SK-N-SH (cell line): ENCODE measurements at regions not wholly inside any gene's neighbourhood (a gene's known extent, or its start where the extent isn't known, plus 50 kb on each side); places are given as distances from the start of the nearest gene placed in this dataset.
A peak's percentile ranks its signal among the peaks of the same experiment; 100 is the strongest.

ENCODE experiments used
- CTCF ChIA-PET: fragments of 300-600, 350-600 bp; formaldehyde crosslinking; extraction: SDS; loops from one replicate; lab custom pipeline; 2021; lab: Yijun Ruan, JAX
- POLR2A ChIA-PET: fragments of 350-600 bp; sonication (Branson Sonifier 250); formaldehyde crosslinking; extraction: SDS; loops from one replicate; lab custom pipeline; 2020; ENCODE audit warnings: antibody characterized with exemption, inconsistent platforms; lab: Yijun Ruan, JAX
- DNase-seq: peaks from one replicate; pipeline ENCODE4 v3.0.0; 2012
- H2AFZ ChIP-seq: fragments of 200-600 bp; sonication (generic); 2 replicates; pipeline ENCODE4 v1.8.1; 2016; ENCODE audit warnings: antibody characterized with exemption, mild to moderate bottlenecking, low read depth
- H3F3A ChIP-seq: fragments of 200-600 bp; sonication (generic); replicated peaks from 2 replicates; pipeline ENCODE3; 2016; ENCODE audit warnings: antibody characterized with exemption, mild to moderate bottlenecking; ENCODE audit not compliant: insufficient read depth
- H3K27ac ChIP-seq, 2 experiments: fragments of 200-500 bp in 1 of 2; fragments of 200-600 bp in 1 of 2; sonication (Bioruptor generic) in 1 of 2; sonication (generic), shearing (Covaris generic) in 1 of 2; 2 replicates each; pipeline versions ENCODE4 v1.5.1 to v1.6.1; 2014 to 2016; ENCODE audit warnings: low read depth in 2 of 2, inconsistent platforms in 1 of 2, low read length in 1 of 2, mild to moderate bottlenecking in 1 of 2, mixed read lengths in 1 of 2
- H3K27me3 ChIP-seq: fragments of 200-600 bp; sonication (generic), shearing (Covaris generic); 2 replicates; pipeline ENCODE4 v1.6.1; 2016; ENCODE audit warnings: mixed run types; ENCODE audit not compliant: insufficient read depth
- H3K36me3 ChIP-seq, 2 experiments: fragments of 200-500 bp in 1 of 2; fragments of 200-600 bp in 1 of 2; sonication (Bioruptor generic) in 1 of 2; sonication (generic) in 1 of 2; replicated peaks in 1 of 2; 2 replicates each; pipeline versions ENCODE3 to v1.5.1; 2014 to 2016; ENCODE audit warnings: low read length in 1 of 2, mild to moderate bottlenecking in 1 of 2; ENCODE audit not compliant: insufficient read depth in 2 of 2, control insufficient read depth in 1 of 2
- H3K4me1 ChIP-seq, 2 experiments: fragments of 200-500 bp in 1 of 2; fragments of 200-600 bp in 1 of 2; sonication (Bioruptor generic) in 1 of 2; sonication (generic), shearing (Covaris generic) in 1 of 2; 2 replicates each; pipeline versions ENCODE4 v1.5.1 to v1.6.1; 2014 to 2016; ENCODE audit warnings: low read depth in 1 of 2, low read length in 1 of 2, mixed run types in 1 of 2; ENCODE audit not compliant: insufficient read depth in 2 of 2, control insufficient read depth in 1 of 2
- H3K4me2 ChIP-seq: fragments of 200-600 bp; sonication (generic), shearing (Covaris generic); 2 replicates; pipeline ENCODE4 v1.6.1; 2017; ENCODE audit warnings: mixed run types
- H3K4me3 ChIP-seq, 2 experiments: fragments of 200-500 bp in 1 of 2; fragments of 200-600 bp in 1 of 2; sonication (Bioruptor generic) in 1 of 2; sonication (generic), shearing (Covaris generic) in 1 of 2; 2 replicates each; pipeline versions ENCODE4 v1.5.1 to v1.8.1; 2014 to 2016; ENCODE audit warnings: low read depth in 2 of 2, inconsistent platforms in 1 of 2, low read length in 1 of 2, mild to moderate bottlenecking in 1 of 2, mixed read lengths in 1 of 2, moderate library complexity in 1 of 2
- H3K79me2 ChIP-seq: fragments of 200-600 bp; sonication (generic); 2 replicates; pipeline ENCODE4 v1.8.1; 2017; ENCODE audit warnings: mild to moderate bottlenecking; ENCODE audit not compliant: insufficient read depth
- H3K9ac ChIP-seq: fragments of 200-600 bp; sonication (generic); 2 replicates; pipeline ENCODE4 v1.6.1; 2017; ENCODE audit warnings: mixed run types
- H3K9me2 ChIP-seq: fragments of 200-600 bp; sonication (generic); 2 replicates; pipeline ENCODE4 v1.6.1; 2017; ENCODE audit warnings: mixed run types
- H3K9me3 ChIP-seq: fragments of 200-600 bp; sonication (generic); 2 replicates; pipeline ENCODE4 v1.6.1; 2017; ENCODE audit warnings: mixed run types, mild to moderate bottlenecking, moderate library complexity
- H4K20me1 ChIP-seq: fragments of 200-600 bp; sonication (generic); 2 replicates; pipeline ENCODE4 v1.6.1; 2017; ENCODE audit warnings: mild to moderate bottlenecking, mixed run types; ENCODE audit not compliant: insufficient read depth
- CHD2 ChIP-seq: fragments of 150-350 bp; IDR thresholded peaks from 2 replicates; pipeline ENCODE4 v1.6.1; 2018; ENCODE audit warnings: low read length; ENCODE audit not compliant: partially characterized antibody
- CTCF ChIP-seq: fragments of 200-600 bp; sonication (generic); IDR thresholded peaks from 2 replicates; pipeline ENCODE4 v1.6.1; 2017; ENCODE audit warnings: antibody characterized with exemption, mild to moderate bottlenecking, moderate library complexity
- FOSL2 ChIP-seq: IDR thresholded peaks from 2 replicates; pipeline ENCODE4 v1.4.0; 2012; ENCODE audit warnings: low read depth, mild to moderate bottlenecking, moderate library complexity, borderline replicate concordance
- GABPA ChIP-seq: IDR thresholded peaks from 2 replicates; pipeline ENCODE4 v1.4.0; 2012; ENCODE audit warnings: low read depth, mild to moderate bottlenecking
- GATA2 ChIP-seq: sonication (generic); formaldehyde crosslinking; IDR thresholded peaks from 2 replicates; pipeline ENCODE4 v1.5.0; 2020; ENCODE audit warnings: mild to moderate bottlenecking, missing genetic modification reagents
- NRF1 ChIP-seq: IDR thresholded peaks from 2 replicates; pipeline ENCODE4 v1.6.1; 2012; ENCODE audit warnings: low read depth, mild to moderate bottlenecking, low read length
- RAD21 ChIP-seq: IDR thresholded peaks from 2 replicates; pipeline ENCODE4 v1.6.1; 2012; ENCODE audit warnings: mild to moderate bottlenecking, low read length
- RFX5 ChIP-seq: IDR thresholded peaks from 2 replicates; pipeline ENCODE4 v1.6.1; 2012; ENCODE audit warnings: mild to moderate bottlenecking, improper control_type of control experiment, low read length
- TAF1 ChIP-seq: IDR thresholded peaks from 2 replicates; pipeline ENCODE4 v1.6.1; 2012; ENCODE audit warnings: low read depth, mild to moderate bottlenecking, low read length, moderate library complexity, borderline replicate concordance
- TEAD4 ChIP-seq: IDR thresholded peaks from 2 replicates; pipeline ENCODE4 v1.4.0; 2012; ENCODE audit warnings: mild to moderate bottlenecking, borderline replicate concordance; ENCODE audit not compliant: insufficient read depth
- YY1 ChIP-seq: IDR thresholded peaks from 2 replicates; pipeline ENCODE4 v1.4.0; 2012; ENCODE audit warnings: low read depth, mild to moderate bottlenecking
- WGBS: methylation state at CpG from one replicate; pipeline ENCODE4 v1.1.6; 2017; ENCODE audit warnings: low lambda C conversion rate; 5-methylcytosine and 5-hydroxymethylcytosine counted together
- TF ChIP-seq, protein P1 (sequence below): IDR thresholded peaks from 2 replicates; pipeline ENCODE4 v1.4.0; 2012; ENCODE audit warnings: low read depth, borderline replicate concordance
- TF ChIP-seq, protein P2 (sequence below): fragments of 150-350 bp; IDR thresholded peaks from 2 replicates; pipeline ENCODE4 v1.6.1; 2016; ENCODE audit warnings: mild to moderate bottlenecking, low read depth, low read length

GRCh38 chr6:25175196-25175595, 104.0 kb upstream of the CARMIL1 start (continued):
- TF ChIP-seq, protein P1, sequence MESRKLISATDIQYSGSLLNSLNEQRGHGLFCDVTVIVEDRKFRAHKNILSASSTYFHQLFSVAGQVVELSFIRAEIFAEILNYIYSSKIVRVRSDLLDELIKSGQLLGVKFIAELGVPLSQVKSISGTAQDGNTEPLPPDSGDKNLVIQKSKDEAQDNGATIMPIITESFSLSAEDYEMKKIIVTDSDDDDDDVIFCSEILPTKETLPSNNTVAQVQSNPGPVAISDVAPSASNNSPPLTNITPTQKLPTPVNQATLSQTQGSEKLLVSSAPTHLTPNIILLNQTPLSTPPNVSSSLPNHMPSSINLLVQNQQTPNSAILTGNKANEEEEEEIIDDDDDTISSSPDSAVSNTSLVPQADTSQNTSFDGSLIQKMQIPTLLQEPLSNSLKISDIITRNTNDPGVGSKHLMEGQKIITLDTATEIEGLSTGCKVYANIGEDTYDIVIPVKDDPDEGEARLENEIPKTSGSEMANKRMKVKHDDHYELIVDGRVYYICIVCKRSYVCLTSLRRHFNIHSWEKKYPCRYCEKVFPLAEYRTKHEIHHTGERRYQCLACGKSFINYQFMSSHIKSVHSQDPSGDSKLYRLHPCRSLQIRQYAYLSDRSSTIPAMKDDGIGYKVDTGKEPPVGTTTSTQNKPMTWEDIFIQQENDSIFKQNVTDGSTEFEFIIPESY = no peak
- TF ChIP-seq FOSL2 (no peak), TAF1 (no peak), GATA2 (CRISPR knock-in tag) (no peak), TEAD4 (no peak), GABPA (no peak)
- TF ChIP-seq, protein P2, sequence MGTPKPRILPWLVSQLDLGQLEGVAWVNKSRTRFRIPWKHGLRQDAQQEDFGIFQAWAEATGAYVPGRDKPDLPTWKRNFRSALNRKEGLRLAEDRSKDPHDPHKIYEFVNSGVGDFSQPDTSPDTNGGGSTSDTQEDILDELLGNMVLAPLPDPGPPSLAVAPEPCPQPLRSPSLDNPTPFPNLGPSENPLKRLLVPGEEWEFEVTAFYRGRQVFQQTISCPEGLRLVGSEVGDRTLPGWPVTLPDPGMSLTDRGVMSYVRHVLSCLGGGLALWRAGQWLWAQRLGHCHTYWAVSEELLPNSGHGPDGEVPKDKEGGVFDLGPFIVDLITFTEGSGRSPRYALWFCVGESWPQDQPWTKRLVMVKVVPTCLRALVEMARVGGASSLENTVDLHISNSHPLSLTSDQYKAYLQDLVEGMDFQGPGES = no peak

DNA sequence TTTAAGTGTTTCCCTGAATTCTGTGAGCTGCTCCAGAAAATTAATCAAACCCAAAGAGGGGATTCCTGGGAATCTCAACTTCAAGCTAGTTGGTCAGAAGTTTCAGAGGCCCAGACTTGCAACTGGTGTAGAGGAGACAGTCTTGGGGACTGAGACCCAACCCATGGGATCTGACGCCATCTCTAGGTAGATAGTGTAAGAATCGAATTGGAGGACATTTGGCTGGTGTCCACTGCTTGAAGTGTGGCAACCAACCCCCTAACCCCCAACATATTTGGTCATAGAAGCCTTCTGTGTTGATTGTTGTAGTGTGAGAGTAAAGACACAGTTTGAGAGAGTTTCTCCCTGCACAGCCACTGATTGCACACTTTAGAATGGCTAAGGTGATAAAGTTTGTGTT, 103.5 kb upstream of the CARMIL1 start:
- Histone ChIP-seq H3K4me2 (no peak overlapping the region), H3K27ac (peak overlapping the region; percentile 68 to 96; a peak in 3 of 4 replicates)

GRCh38 chr6:25176466-25176865, 102.7 kb upstream of the CARMIL1 start:
- Histone ChIP-seq H3K9me3 (no peaks in the 10 kb centered on the region), H3K4me2 (no peak overlapping the region), H3K9ac (no peak overlapping the region), H3K27me3 (no peaks in the 10 kb centered on the region), H3F3A (peaks cover 31% of the 10 kb centered on the region), H2AFZ (0 out of 2 replicates have a peak overlapping the region, but pooled peaks have one; percentile 2), H3K27ac (peak overlapping the region in 1 of 2 experiments; percentile 68; a peak in 1 of 4 replicates), H4K20me1 (no peaks in the 10 kb centered on the region), H3K4me1 (peaks cover 4 to 28% of the 10 kb centered on the region in 2 experiments), H3K36me3 (no peaks in the 10 kb centered on the region), H3K9me2 (no peaks in the 10 kb centered on the region), H3K4me3 (no peak overlapping the region), H3K79me2 (no peaks in the 10 kb centered on the region)
- ChIA-PET POLR2A (no interaction called here), CTCF (interaction anchor here (1.2 kb wide), 1 partner anchor 9 kb away, joined by 4 read pairs; no protein-coding TSS in a partner anchor)
- TF ChIP-seq CTCF (no peak), RAD21 (no peak), CHD2 (no peak)
- DNase-seq = no peak

More for the DNA sequence above, 103.5 kb upstream of the CARMIL1 start:
- ChIA-PET POLR2A (no interaction called here), CTCF (interaction anchor here (0.8 kb wide), 1 partner anchor 319 kb away, joined by 3 read pairs; no protein-coding TSS in a partner anchor)
- no peak for DNase-seq
- H3K4me1 ChIP-seq = peaks cover 4 to 28% of the 10 kb centered on the region in 2 experiments
- no peaks in the 10 kb centered on the region for H3K9me3 ChIP-seq
- H3K36me3 ChIP-seq = no peaks in the 10 kb centered on the region
- no peak overlapping the region for H3K9ac ChIP-seq
- H3K27me3 ChIP-seq = no peaks in the 10 kb centered on the region
- H3F3A ChIP-seq = peaks cover 31% of the 10 kb centered on the region
- 100% methylated on average over 2 of the region's 2 CpGs for WGBS
- H4K20me1 ChIP-seq = no peaks in the 10 kb centered on the region
- TF ChIP-seq YY1 = no peak
- TF ChIP-seq RAD21 = peak; percentile 34
- TF ChIP-seq FOSL2 = no peak
- no peak for TF ChIP-seq NRF1
- TF ChIP-seq RFX5 = no peak
- H3K4me3 ChIP-seq = no peak overlapping the region
- no peak overlapping the region for H2AFZ ChIP-seq
- H3K79me2 ChIP-seq = no peaks in the 10 kb centered on the region
- no peaks in the 10 kb centered on the region for H3K9me2 ChIP-seq
